CD4-positive, alpha-beta memory T cell (primary cell): ENCODE measurements at regions not wholly inside any gene's neighbourhood (a gene's known extent, or its start where the extent isn't known, plus 50 kb on each side); places are given as distances from the start of the nearest gene placed in this dataset.

Experiments used
- CTCF ChIA-PET: fragments of 350-600 bp; sonication (Branson Sonifier 250); formaldehyde crosslinking; loops from one replicate; lab custom pipeline; 2021; ENCODE audit warnings: inconsistent platforms; ENCODE audit not compliant: partially characterized antibody; lab: Charles Lee
- POLR2A ChIA-PET: fragments of 350-600 bp; sonication (Branson Sonifier 250); formaldehyde crosslinking; loops from one replicate; lab custom pipeline; 2021; ENCODE audit not compliant: partially characterized antibody; lab: Charles Lee
- DNase-seq, 5 donors: peaks; one replicate each; pipeline versions ENCODE4 v3.0.0 to v3.0.0-alpha.2; 2020 to 2022; ENCODE audit warnings: mixed read lengths in 1 of 5
- H3K27ac ChIP-seq: one replicate; pipeline ENCODE4 v1.7.0; 2013; ENCODE audit warnings: low read depth, low read length
- H3K27me3 ChIP-seq: 2 replicates; pipeline ENCODE4 v1.7.0; 2013; ENCODE audit warnings: mild to moderate bottlenecking, low read length, moderate library complexity; ENCODE audit not compliant: insufficient read depth
- H3K36me3 ChIP-seq: 2 replicates; pipeline ENCODE4 v1.7.0; 2013; ENCODE audit warnings: mild to moderate bottlenecking, low read length, moderate library complexity; ENCODE audit not compliant: insufficient read depth
- H3K4me1 ChIP-seq: 2 replicates; pipeline ENCODE4 v1.7.0; 2013; ENCODE audit warnings: mild to moderate bottlenecking, low read length, moderate library complexity; ENCODE audit not compliant: insufficient read depth
- H3K4me3 ChIP-seq, 2 donors: one replicate each; pipeline ENCODE4 v1.7.0; 2013; ENCODE audit warnings: low read length in 2 of 2, mild to moderate bottlenecking in 1 of 2
- H3K9me3 ChIP-seq, 2 donors: one replicate each; pipeline ENCODE4 v1.7.0; 2013; ENCODE audit warnings: low read length in 2 of 2, control low read depth in 1 of 2; ENCODE audit not compliant: control insufficient read depth in 1 of 2
- H3K27ac Mint-ChIP-seq, 7 donors: one replicate each; pipeline ENCODE4 v1.8.0; 2020 to 2021; ENCODE audit warnings: mixed read lengths in 7 of 7, mild to moderate bottlenecking in 6 of 7, inconsistent platforms in 3 of 7, moderate library complexity in 3 of 7
- H3K27me3 Mint-ChIP-seq, 2 donors: one replicate each; pipeline ENCODE4 v1.8.0; 2020 to 2021; ENCODE audit warnings: mixed read lengths in 2 of 2
- H3K36me3 Mint-ChIP-seq, 2 donors: one replicate each; pipeline ENCODE4 v1.8.0; 2020 to 2021; ENCODE audit warnings: mixed read lengths in 2 of 2, inconsistent platforms in 1 of 2, mild to moderate bottlenecking in 1 of 2
- H3K4me1 Mint-ChIP-seq, 4 donors: one replicate each; pipeline ENCODE4 v1.8.0; 2020 to 2021; ENCODE audit warnings: mixed read lengths in 4 of 4, mild to moderate bottlenecking in 1 of 4
- H3K4me3 Mint-ChIP-seq, 8 donors: one replicate each; pipeline ENCODE4 v1.8.0; 2020 to 2021; ENCODE audit warnings: mixed read lengths in 8 of 8, mild to moderate bottlenecking in 7 of 8, moderate library complexity in 6 of 8, inconsistent platforms in 3 of 8
- H3K9me3 Mint-ChIP-seq, 8 donors: one replicate each; pipeline ENCODE4 v1.8.0; 2020 to 2021; ENCODE audit warnings: mixed read lengths in 8 of 8, mild to moderate bottlenecking in 5 of 8, inconsistent platforms in 3 of 8, moderate library complexity in 1 of 8
- intact Hi-C: fragments of 100-400 bp; cut with micrococcal nuclease; formaldehyde crosslinking; loops from one replicate; pipeline ENCODE4 v1.15.1; 2023

- DNase-seq: no peak
These were observed 110.7 kb upstream of the LRPAP1 start for GRCh38 chr4:3642806-3643517.

GRCh38 chr4:3642056-3642630 is 109.9 kb upstream of the LRPAP1 start:
- Histone ChIP-seq H3K9me3 (no peaks in the 10 kb centered on the region), H3K36me3 (no peaks in the 10 kb centered on the region), H3K4me3 (no peak overlapping the region), H3K27me3 (no peaks in the 10 kb centered on the region), H3K4me1 (no peaks in the 10 kb centered on the region), H3K27ac (no peak overlapping the region)
- Mint-ChIP-seq H3K36me3 (no peaks in the 10 kb centered on the region), H3K27me3 (peaks cover 4 to 9% of the 10 kb centered on the region in 2 donors), H3K4me1 (no peaks in the 10 kb centered on the region), H3K4me3 (no peak overlapping the region), H3K9me3 (peaks cover 0 to 1% (median 0%) of the 10 kb centered on the region in 8 donors), H3K27ac (no peak overlapping the region)
- no peak for DNase-seq
- intact Hi-C loops: no loop called here
- ChIA-PET POLR2A (no interaction called here), CTCF (no interaction called here)

More at GRCh38 chr4:3642806-3643517, 110.7 kb upstream of the LRPAP1 start:
- Histone ChIP-seq H3K27ac (no peak overlapping the region), H3K4me1 (no peaks in the 10 kb centered on the region), H3K9me3 (no peaks in the 10 kb centered on the region), H3K36me3 (no peaks in the 10 kb centered on the region), H3K4me3 (no peak overlapping the region), H3K27me3 (no peaks in the 10 kb centered on the region)
- ChIA-PET POLR2A (no interaction called here), CTCF (no interaction called here)
- Mint-ChIP-seq H3K9me3 (peaks cover 0 to 1% (median 0%) of the 10 kb centered on the region in 8 donors), H3K27ac (no peak overlapping the region), H3K4me3 (no peak overlapping the region), H3K4me1 (no peaks in the 10 kb centered on the region), H3K36me3 (no peaks in the 10 kb centered on the region), H3K27me3 (peaks cover 1 to 9% of the 10 kb centered on the region in 2 donors)
- intact Hi-C loops: no loop called here

- Mint-ChIP-seq H3K27ac (no peak overlapping the region), H3K4me1 (no peaks in the 10 kb centered on the region), H3K9me3 (peaks cover 0 to 1% (median 0%) of the 10 kb centered on the region in 8 donors), H3K27me3 (peaks cover 5 to 9% of the 10 kb centered on the region in 2 donors), H3K4me3 (no peak overlapping the region), H3K36me3 (no peaks in the 10 kb centered on the region)
- intact Hi-C loops: no loop called here
- DNase-seq: no peak
- Histone ChIP-seq H3K27me3 (no peaks in the 10 kb centered on the region), H3K9me3 (no peaks in the 10 kb centered on the region), H3K36me3 (no peaks in the 10 kb centered on the region), H3K27ac (no peak overlapping the region), H3K4me1 (no peaks in the 10 kb centered on the region), H3K4me3 (no peak overlapping the region)
- CTCF ChIA-PET: no interaction called here
- POLR2A ChIA-PET: no interaction called here
These were observed 109.3 kb upstream of the LRPAP1 start for GRCh38 chr4:3641501-3641900.

- Histone ChIP-seq H3K9me3 (no peaks in the 10 kb centered on the region), H3K4me1 (no peaks in the 10 kb centered on the region), H3K36me3 (no peaks in the 10 kb centered on the region), H3K4me3 (no peak overlapping the region), H3K27me3 (no peaks in the 10 kb centered on the region), H3K27ac (no peak overlapping the region)
- peaks cover 0 to 1% (median 0%) of the 10 kb centered on the region in 8 donors for H3K9me3 Mint-ChIP-seq
- intact Hi-C loops: no loop called here
- CTCF ChIA-PET: no interaction called here
- POLR2A ChIA-PET: no interaction called here
- no peaks in the 10 kb centered on the region for H3K4me1 Mint-ChIP-seq
- peaks cover 5 to 9% of the 10 kb centered on the region in 2 donors for H3K27me3 Mint-ChIP-seq
- no peaks in the 10 kb centered on the region for H3K36me3 Mint-ChIP-seq
- no peak overlapping the region for H3K27ac Mint-ChIP-seq
- H3K4me3 Mint-ChIP-seq: no peak overlapping the region
- no peak for DNase-seq
These were observed 108.4 kb upstream of the LRPAP1 start for GRCh38 chr4:3640587-3640962.

- no peaks in the 10 kb centered on the region for H3K36me3 ChIP-seq
These were observed 107.7 kb upstream of the LRPAP1 start for GRCh38 chr4:3639613-3640586.

DNA sequence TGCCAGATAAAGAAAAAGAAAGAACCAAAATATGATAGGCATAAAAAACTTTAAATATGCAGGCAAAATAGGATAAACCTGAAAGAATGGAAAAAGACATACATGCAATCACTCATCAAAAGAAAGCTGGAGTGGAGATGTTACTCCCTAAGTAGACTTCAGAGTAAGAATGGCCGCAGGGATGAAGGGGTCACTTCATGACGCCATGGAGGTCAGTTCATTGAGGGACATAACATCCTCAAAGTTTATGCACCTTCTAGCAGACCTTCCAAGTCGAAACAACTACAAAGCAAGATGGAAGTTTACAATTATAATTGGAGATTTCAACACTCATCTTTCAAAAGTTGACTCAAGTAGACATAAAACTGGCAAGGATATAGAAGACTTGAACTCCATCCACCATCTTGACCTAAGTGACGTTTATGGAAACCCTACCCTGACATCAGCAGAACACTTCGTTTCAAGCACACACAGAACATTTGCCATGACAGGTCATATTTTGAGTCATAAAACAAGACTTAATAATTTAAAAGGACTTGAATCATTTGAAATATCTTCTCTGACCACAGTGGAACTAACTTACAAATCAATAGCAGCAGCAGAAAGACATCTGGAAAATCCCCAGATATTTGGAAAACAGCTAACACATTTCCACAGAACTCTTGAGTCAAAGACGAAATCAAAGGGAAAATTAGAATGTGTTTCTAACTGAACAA is 106.0 kb upstream of the LRPAP1 start:
- H3K27me3 ChIP-seq: no peaks in the 10 kb centered on the region
- CTCF ChIA-PET: no interaction called here
- Mint-ChIP-seq H3K4me1 (no peaks in the 10 kb centered on the region), H3K27ac (no peak overlapping the region), H3K36me3 (no peaks in the 10 kb centered on the region), H3K27me3 (peaks cover 6 to 7% of the 10 kb centered on the region in 2 donors), H3K9me3 (no peaks in the 10 kb centered on the region), H3K4me3 (no peak overlapping the region)
- DNase-seq: no peak
- no peak overlapping the region for H3K4me3 ChIP-seq
- intact Hi-C loops: no loop called here
- H3K4me1 ChIP-seq: no peaks in the 10 kb centered on the region
- H3K36me3 ChIP-seq: no peaks in the 10 kb centered on the region
- H3K27ac ChIP-seq: no peak overlapping the region
- POLR2A ChIA-PET: no interaction called here
- no peaks in the 10 kb centered on the region for H3K9me3 ChIP-seq

More at GRCh38 chr4:3639613-3640586, 107.7 kb upstream of the LRPAP1 start:
- Histone ChIP-seq H3K4me3 (no peak overlapping the region), H3K9me3 (no peaks in the 10 kb centered on the region), H3K27ac (no peak overlapping the region), H3K4me1 (no peaks in the 10 kb centered on the region), H3K27me3 (no peaks in the 10 kb centered on the region)
- no peak for DNase-seq
- H3K4me3 Mint-ChIP-seq: no peak overlapping the region
- H3K27me3 Mint-ChIP-seq: peaks cover 6 to 9% of the 10 kb centered on the region in 2 donors
- intact Hi-C loops: no loop called here
- H3K27ac Mint-ChIP-seq: peak overlapping the region in 1 of 7 donors; percentile 30
- POLR2A ChIA-PET: no interaction called here
- no peaks in the 10 kb centered on the region for H3K4me1 Mint-ChIP-seq
- H3K36me3 Mint-ChIP-seq: no peaks in the 10 kb centered on the region
- H3K9me3 Mint-ChIP-seq: peaks cover 0 to 1% (median 0%) of the 10 kb centered on the region in 8 donors
- CTCF ChIA-PET: no interaction called here
